ENCODE measurements at regions not wholly inside any gene's neighbourhood (a gene's known extent, or its start where the extent isn't known, plus 50 kb on each side); places are given as distances from the start of the nearest gene placed in this dataset.

DNA sequence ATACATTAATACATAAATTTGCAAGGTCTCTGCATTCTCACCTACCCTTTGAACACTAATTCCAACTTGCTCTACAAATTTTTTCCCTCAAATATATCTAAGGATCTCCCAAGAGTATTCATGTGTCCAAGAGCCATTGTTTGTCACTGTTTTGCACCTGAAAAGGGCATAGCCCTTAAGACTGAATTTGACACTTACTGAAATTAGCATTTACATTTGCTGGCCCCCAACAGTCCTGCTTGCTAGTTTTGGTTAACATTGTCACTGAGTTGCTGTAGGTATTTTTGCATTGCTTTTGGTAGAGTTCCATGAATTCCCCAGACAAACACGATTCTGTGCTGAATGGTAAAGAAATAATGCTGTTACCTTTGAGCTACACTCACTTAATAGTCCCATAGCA is 57.3 kb downstream of the KCNA4 start:
- DNase-seq = no peak

DNA sequence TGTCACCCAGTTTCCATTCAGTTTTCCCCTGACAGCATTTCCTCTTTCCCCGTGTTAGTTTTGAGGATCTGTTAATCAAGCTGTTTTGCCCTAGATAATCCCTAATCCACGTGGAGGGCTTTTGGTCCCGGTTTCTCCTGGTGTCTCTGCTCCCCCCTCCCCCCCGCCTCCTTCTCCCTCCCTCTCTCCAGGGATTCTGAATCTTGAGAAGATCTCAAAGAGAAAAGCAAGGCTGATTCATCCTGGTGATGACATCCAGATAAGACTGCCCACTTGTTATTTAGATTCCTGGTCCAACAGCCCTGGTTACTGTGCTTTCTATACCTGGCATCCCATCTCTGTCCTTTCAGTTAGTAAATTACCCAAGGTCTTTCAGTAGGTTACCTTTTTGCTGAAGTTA is 59.4 kb downstream of the KCNA4 start:
- DNase-seq = no peak

DNA sequence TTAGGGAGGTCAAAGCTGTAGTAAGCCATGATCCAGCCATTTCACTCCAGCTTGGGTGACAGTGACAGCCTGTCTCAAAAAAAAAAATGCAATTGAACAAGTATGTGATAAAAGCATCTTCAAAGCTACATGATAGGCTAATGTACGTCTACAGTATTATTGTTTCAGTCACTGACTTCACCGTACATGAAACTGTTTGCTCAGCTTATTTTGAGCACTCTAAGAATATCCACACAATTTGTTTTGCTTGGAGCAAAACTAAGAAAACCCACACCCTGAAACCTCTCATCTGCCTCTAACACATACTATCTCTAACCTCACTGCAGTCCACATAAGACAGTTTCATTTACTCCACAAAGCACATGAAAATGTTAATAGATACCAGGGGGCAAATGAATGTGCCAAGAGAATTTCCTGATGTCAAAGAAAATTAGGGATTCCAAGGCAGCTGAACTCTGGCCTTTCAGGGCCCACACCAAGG is 60.7 kb downstream of the KCNA4 start:
- no peak for DNase-seq

- no peak for DNase-seq
Measured at GRCh38 chr11:29943347-29943746, 73.5 kb downstream of the KCNA4 start.

- no peak for DNase-seq
Measured at GRCh38 chr11:29937526-29937925, 79.3 kb downstream of the KCNA4 start.

- DNase-seq = no peak
Measured at GRCh38 chr11:29934115-29934638, 82.7 kb downstream of the KCNA4 start.

DNA sequence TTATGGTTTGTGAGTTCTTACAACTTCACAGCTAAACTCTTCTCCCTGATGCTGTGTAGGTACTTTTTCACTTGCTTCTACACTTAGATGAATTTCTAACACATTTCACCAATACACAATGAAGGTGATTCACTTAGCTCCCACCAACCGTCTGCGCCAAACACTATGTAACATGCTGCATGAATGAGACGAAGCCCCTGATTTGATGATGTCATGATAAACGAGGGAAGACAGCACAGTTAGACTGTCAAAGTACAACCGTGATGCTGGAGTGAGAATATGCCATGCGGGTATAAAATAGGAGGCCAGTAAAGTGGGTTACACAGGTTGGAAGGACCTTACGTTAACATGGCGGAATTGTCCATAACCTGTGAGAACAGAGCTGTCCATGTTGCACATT is 100.8 kb downstream of the KCNA4 start:
- no peak for DNase-seq

- DNase-seq = no peak
Measured at GRCh38 chr11:29914203-29914930, 102.5 kb downstream of the KCNA4 start.

- DNase-seq = no peak
Measured at GRCh38 chr11:29913352-29913751, 103.5 kb downstream of the KCNA4 start.

DNA sequence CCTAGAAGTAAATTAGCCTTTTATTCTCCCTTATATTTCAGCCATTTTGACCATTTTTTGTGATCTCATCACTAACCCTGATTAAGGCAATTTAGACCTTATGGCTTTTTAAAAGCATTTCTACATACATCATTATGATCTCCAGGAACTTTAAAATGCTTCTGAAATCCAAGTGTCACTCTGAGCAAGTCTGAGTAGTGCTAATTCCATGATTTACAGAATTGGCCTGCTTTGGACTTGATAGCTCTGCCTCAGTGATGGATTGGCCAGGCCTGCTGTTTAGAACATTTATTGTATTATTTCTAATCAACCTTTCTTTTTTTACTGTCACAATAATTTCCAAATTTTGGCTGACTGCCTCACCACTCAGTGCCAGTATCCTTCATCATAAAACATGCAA is 116.4 kb downstream of the KCNA4 start:
- DNase-seq = no peak

- no peak for DNase-seq
Measured at GRCh38 chr11:29879560-29879959, 137.3 kb downstream of the KCNA4 start.

DNA sequence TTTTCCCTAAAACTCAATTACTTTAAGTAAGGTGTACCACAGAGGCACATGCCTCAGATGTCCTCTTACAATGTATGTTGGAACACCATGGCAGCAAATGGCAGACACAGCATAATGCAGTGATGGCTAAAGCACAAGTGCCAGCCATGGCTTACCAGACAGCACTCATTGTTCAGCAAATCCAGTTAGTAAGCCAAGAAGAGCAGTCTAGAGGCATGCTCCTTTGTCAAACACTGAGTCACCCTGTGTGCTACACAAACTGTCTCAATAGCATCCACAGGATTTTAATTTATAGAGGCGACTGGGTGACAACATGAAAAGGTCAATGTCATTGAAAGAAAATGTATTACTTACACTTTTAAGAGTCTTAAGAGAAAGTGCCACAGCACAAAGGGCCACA is 140.6 kb downstream of the KCNA4 start:
- no peak for DNase-seq

DNA sequence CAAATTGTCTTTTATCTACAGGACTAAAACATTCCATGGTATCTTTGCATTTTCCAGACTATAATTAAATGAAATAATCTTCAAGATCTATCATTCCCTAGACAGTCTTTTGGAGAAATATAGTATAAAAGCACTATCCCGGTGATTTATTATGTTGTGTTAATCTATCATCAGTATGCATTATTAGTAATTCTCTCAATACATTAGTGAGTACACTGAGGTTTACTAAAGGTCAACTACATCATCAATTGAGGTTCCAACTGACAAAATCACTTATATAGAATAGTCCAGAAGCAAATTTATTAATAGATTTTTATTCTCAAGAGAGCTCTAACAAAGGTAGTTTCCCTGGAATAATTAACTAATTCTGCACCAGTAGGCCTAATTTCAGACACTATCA is 169.6 kb downstream of the KCNA4 start:
- no peak for DNase-seq

GRCh38 chr11:29844701-29845379 is 172.0 kb downstream of the KCNA4 start:
- DNase-seq = no peak

DNA sequence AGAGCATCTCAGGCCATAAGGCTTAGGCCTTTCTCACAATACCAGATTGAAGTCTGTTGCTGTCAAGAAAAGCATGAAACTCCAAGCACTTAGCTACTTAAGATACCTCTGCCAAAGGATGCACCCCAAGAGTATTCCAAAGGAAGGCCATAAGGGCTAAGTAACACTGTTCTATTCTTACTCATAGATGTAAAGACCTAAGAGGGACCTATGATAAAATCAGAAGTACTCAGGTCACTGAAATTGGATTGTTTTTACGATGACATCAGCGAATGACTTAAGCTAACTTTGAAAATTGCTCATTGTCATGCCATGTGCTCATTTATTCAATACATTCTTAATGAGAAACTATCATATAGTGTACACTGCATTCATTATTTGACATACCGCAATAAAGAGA is 172.8 kb downstream of the KCNA4 start:
- no peak for DNase-seq

DNA sequence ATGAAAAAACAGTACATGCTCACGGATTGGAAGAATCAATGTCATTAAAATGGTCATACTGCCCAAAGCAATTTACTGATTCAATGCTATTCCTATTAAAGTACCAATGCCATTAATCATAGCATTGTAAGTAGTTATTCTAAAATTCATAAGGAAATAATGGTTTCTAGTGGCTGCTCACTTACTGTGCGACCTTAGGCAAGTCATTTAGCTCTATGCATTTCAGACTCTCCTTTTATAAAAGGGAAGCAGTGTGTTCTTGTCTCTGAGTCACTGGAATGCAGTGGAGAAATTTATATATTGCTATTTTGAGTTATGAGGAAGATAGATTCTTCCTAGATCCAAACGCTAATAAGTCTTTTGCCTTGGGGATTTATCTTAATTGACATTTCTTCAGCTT is 174.8 kb downstream of the KCNA4 start:
- DNase-seq = no peak

DNA sequence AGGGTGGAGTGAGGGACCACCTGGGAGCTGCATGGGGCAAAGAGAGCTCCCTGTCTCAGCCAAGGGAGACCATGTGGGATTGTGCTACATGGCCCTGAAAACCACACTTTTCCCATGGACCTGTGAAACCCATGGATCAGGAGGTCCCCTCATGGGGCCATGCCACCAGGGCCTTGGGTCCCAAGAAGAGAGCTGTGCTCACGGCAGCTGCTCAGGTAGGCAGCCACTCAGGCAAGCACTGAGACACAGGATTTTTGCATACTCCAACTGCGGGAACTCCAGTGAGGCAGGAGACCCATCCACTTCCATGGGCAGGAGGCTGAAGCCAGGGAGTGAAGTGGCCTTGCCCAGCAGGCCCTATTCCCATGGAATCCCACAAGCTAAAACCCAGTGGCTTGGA is 190.0 kb downstream of the KCNA4 start:
- DNase-seq = no peak

- DNase-seq = no peak
Measured at GRCh38 chr11:29816359-29816758, 200.5 kb downstream of the KCNA4 start.

- DNase-seq = no peak
Measured at GRCh38 chr11:29809121-29809520, 207.7 kb downstream of the KCNA4 start.

- DNase-seq = no peak
Measured at GRCh38 chr11:29802522-29802921, 214.3 kb downstream of the KCNA4 start.

- no peak for DNase-seq
Measured at GRCh38 chr11:29801561-29801960, 215.3 kb downstream of the KCNA4 start.

- no peak for DNase-seq
Measured at GRCh38 chr11:29786092-29786491, 230.7 kb downstream of the KCNA4 start.

- DNase-seq = no peak
Measured at GRCh38 chr11:29783506-29783905, 233.3 kb downstream of the KCNA4 start.

- no peak for DNase-seq
Measured at GRCh38 chr11:29782447-29782846, 234.4 kb downstream of the KCNA4 start.
